ENCODE measurements at regions not wholly inside any gene's neighbourhood (a gene's known extent, or its start where the extent isn't known, plus 50 kb on each side); places are given as distances from the start of the nearest gene placed in this dataset.

- no CpG with 5 or more reads among the region's 1 CpG for WGBS, 2 experiments (ENCODE audit: extremely low coverage in 2 of 2, insufficient read length in 1 of 2)
- H2AK9ac ChIP-seq (replicated peaks; ENCODE audit: low read depth, low read length, poor library complexity): no peak overlapping the region
- CTCF ChIA-PET: no interaction called here
- H3K14ac ChIP-seq (replicated peaks; ENCODE audit: low read depth, low read length): no peak overlapping the region
- no peaks in the 10 kb centered on the region for H3K9me3 ChIP-seq (ENCODE audit: control insufficient read depth, insufficient read depth, low read length)
- H3K23ac ChIP-seq (ENCODE audit: low read depth, low read length): no peak overlapping the region
- no peak overlapping the region for H2BK20ac ChIP-seq (ENCODE audit: low read depth, low read length)
- POLR2A ChIA-PET (ENCODE audit: unreplicated experiment): no interaction called here
- intact Hi-C loops (cut with micrococcal nuclease) (no loop called here), in situ Hi-C loops (cut with MboI; ENCODE audit: low sequenced_read_pairs) (no loop called here), dilution Hi-C loops (cut with HindIII; ENCODE audit: low sequenced_read_pairs, unreplicated experiment) (no loop called here)
- no peak overlapping the region for H3K4me2 ChIP-seq (ENCODE audit: low read depth, low read length)
- H3K4me3 ChIP-seq (ENCODE audit: insufficient read depth, low read depth, low read length): no peak overlapping the region
- H3K27ac ChIP-seq (ENCODE audit: insufficient read depth, low read length): no peak overlapping the region
- no peaks in the 10 kb centered on the region for H3K9me1 ChIP-seq (ENCODE audit: insufficient read depth, low read length)
- DNase-seq: no peak
- H2AFZ ChIP-seq (replicated peaks; ENCODE audit: low read length, poor library complexity): no peak overlapping the region
- H3K4me1 ChIP-seq (ENCODE audit: control insufficient read depth, insufficient read depth, low read length): no peaks in the 10 kb centered on the region
- no TSS peak for BruUV-seq (replicated peaks)
- H4K20me1 ChIP-seq (ENCODE audit: insufficient read depth, low read length): no peaks in the 10 kb centered on the region
- H3K36me3 ChIP-seq (ENCODE audit: control insufficient read depth, insufficient read depth, low read length): no peaks in the 10 kb centered on the region
- H2BK120ac ChIP-seq (ENCODE audit: low read depth, low read length): no peak overlapping the region
- no peak for ATAC-seq (ENCODE audit: low read depth)
- no peaks in the 10 kb centered on the region for H3K79me1 ChIP-seq (ENCODE audit: low read depth in 1 of 2, low read length in 2 of 2)
- H4K91ac ChIP-seq (ENCODE audit: insufficient read depth, low read depth, low read length): no peak overlapping the region
- H3K18ac ChIP-seq (ENCODE audit: low read depth, low read length): no peak overlapping the region
- no peak overlapping the region for H2BK15ac ChIP-seq (ENCODE audit: low read depth, low read length)
- H3K56ac ChIP-seq (ENCODE audit: extremely low read depth, insufficient read depth, low read length): no peak overlapping the region
- H4K8ac ChIP-seq (ENCODE audit: low read depth in 2 of 2, low read length in 2 of 2): no peak overlapping the region
- H3K27me3 ChIP-seq (ENCODE audit: control insufficient read depth, insufficient read depth, low read length): peaks cover 3% of the 10 kb centered on the region; the same call in 1 of the 2 replicates
- H2AK5ac ChIP-seq (ENCODE audit: low read depth, low read length): no peak overlapping the region
- no peak overlapping the region for H3K4ac ChIP-seq (ENCODE audit: low read depth, low read length)
- H3K9ac ChIP-seq (ENCODE audit: low read depth, low read length): no peak overlapping the region
- no peak overlapping the region for H4K5ac ChIP-seq (ENCODE audit: low read depth, low read length)
- TF ChIP-seq RFX5 (IDR thresholded peaks at IDR 0.05; ENCODE audit: low read depth, low read length) (no peak), POLR2A (IDR thresholded peaks at IDR 0.05; ENCODE audit: low read depth, low read length) (no peak), BHLHE40 (IDR thresholded peaks at IDR 0.05; ENCODE audit: low read depth, low read length) (no peak), RAD21 (IDR thresholded peaks at IDR 0.05; ENCODE audit: low read length) (no peak), MAZ (IDR thresholded peaks at IDR 0.05; ENCODE audit: borderline replicate concordance, low read depth, low read length) (no peak), CEBPB (IDR thresholded peaks at IDR 0.05; ENCODE audit: low read depth, low read length) (no peak), RCOR1 (IDR thresholded peaks at IDR 0.05; ENCODE audit: insufficient replicate concordance, low read length) (no peak), FOS (IDR thresholded peaks at IDR 0.05; ENCODE audit: low read depth, low read length) (no peak), MAFK (IDR thresholded peaks at IDR 0.05; ENCODE audit: low read depth, low read length) (no peak), MXI1 (IDR thresholded peaks at IDR 0.05; ENCODE audit: borderline replicate concordance, low read depth, low read length) (no peak), CHD1 (IDR thresholded peaks at IDR 0.05; ENCODE audit: low read depth, low read length) (no peak), NFE2L2 (IDR thresholded peaks at IDR 0.05; ENCODE audit: low read depth, low read length) (no peak), SMC3 (IDR thresholded peaks at IDR 0.05; ENCODE audit: low read depth, low read length) (no peak)
- TF ChIP-seq, protein P1, sequence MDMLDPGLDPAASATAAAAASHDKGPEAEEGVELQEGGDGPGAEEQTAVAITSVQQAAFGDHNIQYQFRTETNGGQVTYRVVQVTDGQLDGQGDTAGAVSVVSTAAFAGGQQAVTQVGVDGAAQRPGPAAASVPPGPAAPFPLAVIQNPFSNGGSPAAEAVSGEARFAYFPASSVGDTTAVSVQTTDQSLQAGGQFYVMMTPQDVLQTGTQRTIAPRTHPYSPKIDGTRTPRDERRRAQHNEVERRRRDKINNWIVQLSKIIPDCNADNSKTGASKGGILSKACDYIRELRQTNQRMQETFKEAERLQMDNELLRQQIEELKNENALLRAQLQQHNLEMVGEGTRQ (IDR thresholded peaks at IDR 0.05; ENCODE audit: low read depth, low read length): no peak
- TF ChIP-seq, protein P2, sequence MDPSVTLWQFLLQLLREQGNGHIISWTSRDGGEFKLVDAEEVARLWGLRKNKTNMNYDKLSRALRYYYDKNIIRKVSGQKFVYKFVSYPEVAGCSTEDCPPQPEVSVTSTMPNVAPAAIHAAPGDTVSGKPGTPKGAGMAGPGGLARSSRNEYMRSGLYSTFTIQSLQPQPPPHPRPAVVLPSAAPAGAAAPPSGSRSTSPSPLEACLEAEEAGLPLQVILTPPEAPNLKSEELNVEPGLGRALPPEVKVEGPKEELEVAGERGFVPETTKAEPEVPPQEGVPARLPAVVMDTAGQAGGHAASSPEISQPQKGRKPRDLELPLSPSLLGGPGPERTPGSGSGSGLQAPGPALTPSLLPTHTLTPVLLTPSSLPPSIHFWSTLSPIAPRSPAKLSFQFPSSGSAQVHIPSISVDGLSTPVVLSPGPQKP (IDR thresholded peaks at IDR 0.05; ENCODE audit: borderline replicate concordance, low read depth, low read length): no peak
- TF ChIP-seq, protein P3, sequence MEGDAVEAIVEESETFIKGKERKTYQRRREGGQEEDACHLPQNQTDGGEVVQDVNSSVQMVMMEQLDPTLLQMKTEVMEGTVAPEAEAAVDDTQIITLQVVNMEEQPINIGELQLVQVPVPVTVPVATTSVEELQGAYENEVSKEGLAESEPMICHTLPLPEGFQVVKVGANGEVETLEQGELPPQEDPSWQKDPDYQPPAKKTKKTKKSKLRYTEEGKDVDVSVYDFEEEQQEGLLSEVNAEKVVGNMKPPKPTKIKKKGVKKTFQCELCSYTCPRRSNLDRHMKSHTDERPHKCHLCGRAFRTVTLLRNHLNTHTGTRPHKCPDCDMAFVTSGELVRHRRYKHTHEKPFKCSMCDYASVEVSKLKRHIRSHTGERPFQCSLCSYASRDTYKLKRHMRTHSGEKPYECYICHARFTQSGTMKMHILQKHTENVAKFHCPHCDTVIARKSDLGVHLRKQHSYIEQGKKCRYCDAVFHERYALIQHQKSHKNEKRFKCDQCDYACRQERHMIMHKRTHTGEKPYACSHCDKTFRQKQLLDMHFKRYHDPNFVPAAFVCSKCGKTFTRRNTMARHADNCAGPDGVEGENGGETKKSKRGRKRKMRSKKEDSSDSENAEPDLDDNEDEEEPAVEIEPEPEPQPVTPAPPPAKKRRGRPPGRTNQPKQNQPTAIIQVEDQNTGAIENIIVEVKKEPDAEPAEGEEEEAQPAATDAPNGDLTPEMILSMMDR (conservative IDR thresholded peaks at IDR 0.05; ENCODE audit: low read depth, low read length): no peak
- no peak overlapping the region for H2BK5ac ChIP-seq (ENCODE audit: low read depth, low read length, poor library complexity, severe bottlenecking)
Measured at GRCh38 chr3:31307131-31307785, 225.5 kb upstream of the STT3B start.

All from IMR-90 (cell line).